ENCODE measurements at regions not wholly inside any gene's neighbourhood (a gene's known extent, or its start where the extent isn't known, plus 50 kb on each side); places are given as distances from the start of the nearest gene placed in this dataset.

GRCh38 chr20:24318569-24319352, 150.7 kb upstream of the SYNDIG1 start:
- no peak for TF ChIP-seq CTCF (conservative IDR thresholded peaks at IDR 0.05)
- no peak overlapping the region for H3K27ac ChIP-seq

- H3K27ac ChIP-seq, result no peak overlapping the region
- no peak for TF ChIP-seq CTCF (conservative IDR thresholded peaks at IDR 0.05)
Measured at GRCh38 chr20:24317224-24317623, 152.2 kb upstream of the SYNDIG1 start.

DNA sequence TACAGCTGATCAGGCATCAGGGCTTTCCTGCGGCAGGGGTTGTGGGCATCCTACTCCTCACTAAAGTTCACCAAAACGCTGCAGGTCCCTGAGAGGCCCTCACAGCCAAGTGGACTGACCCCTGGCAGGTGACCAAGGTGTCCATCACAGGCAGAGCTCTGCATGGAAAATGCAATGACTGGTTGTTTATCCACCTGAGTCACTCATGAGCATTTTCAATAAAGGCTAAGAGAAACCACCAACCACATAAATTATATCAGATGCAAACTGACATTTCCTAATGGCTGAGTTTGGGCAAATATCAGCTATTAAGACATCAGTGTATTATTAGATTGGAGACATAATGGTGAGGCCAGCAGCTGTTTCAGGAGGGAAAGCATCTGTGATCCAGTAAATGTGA, 152.7 kb upstream of the SYNDIG1 start:
- H3K27ac ChIP-seq, result no peak overlapping the region
- TF ChIP-seq CTCF (conservative IDR thresholded peaks at IDR 0.05), result no peak

DNA sequence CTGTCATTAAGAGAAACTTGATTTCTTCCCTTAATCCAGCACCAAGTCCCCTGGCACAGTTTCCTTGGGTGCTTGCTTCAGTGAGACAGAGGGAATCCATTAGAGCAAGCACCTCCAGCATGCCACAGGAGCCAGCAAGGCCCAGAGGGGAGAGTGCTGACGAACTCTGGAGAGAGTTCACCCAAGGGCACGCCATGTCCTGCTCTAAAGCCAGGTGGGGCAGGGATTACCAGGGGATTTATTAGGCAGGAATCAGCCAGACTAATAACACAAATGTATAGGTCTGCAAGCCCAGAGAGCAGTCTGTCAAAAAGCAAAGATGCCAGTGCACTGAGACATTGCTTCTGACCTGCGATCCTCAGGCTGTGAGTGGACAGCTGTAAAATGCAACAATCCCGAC, 155.4 kb upstream of the SYNDIG1 start:
- H3K27ac ChIP-seq, result no peak overlapping the region
- no peak for TF ChIP-seq CTCF (conservative IDR thresholded peaks at IDR 0.05)

DNA sequence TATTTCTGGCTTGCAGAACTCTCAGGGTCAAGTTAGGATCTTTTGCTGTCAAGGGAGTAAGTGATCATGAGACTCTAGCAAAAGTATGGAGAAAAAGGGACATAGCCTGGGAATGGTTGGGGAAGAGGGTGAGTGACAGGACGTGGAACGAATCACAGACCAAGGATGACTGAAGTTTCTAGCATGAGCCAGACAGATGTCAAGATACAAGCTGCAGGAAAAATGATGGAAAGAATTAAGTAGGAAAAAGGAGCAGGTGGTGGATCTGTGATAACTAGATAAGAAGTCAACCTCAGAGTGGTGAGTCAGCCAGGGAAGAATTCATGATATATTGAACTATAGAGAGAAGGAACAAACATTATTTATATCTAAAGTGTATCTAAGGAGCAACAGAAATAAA, 159.8 kb upstream of the SYNDIG1 start:
- TF ChIP-seq CTCF (conservative IDR thresholded peaks at IDR 0.05), result no peak
- no peak overlapping the region for H3K27ac ChIP-seq

DNA sequence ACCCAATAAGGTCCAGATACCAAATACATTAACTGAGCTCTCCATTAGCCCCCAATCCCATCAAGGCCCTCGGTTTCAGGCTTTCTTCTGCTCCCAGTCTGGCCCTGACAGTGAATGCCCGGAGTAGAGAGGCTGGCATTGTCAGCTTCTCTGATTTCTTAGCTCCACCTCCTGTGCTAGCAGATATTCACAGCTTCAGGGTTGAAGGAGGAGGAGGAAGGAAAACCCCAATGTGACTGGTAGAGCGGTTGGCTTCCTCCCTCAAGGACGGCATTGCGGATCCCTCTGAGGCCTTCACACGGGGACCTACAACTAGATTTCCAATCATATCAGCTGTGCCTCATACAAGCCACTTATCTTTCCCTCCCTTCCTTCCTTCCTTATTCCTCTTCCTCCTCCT, 164.1 kb upstream of the SYNDIG1 start:
- H3K27ac ChIP-seq, result no peak overlapping the region
- TF ChIP-seq CTCF (conservative IDR thresholded peaks at IDR 0.05), result no peak

GRCh38 chr20:24304291-24304690, 165.1 kb upstream of the SYNDIG1 start:
- no peak overlapping the region for H3K27ac ChIP-seq
- TF ChIP-seq CTCF (conservative IDR thresholded peaks at IDR 0.05), result no peak

Data from VCaP (cell line).